Epithelial cell of esophagus (primary cell): ENCODE measurements at regions not wholly inside any gene's neighbourhood (a gene's known extent, or its start where the extent isn't known, plus 50 kb on each side); places are given as distances from the start of the nearest gene placed in this dataset.
"Not testable (repeated sequence)": the region's sequence is repeated elsewhere in the genome, so short reads cannot be mapped to it uniquely, and the experiment has no call there.

Experiments used
- DNase-seq: peaks from one replicate; pipeline ENCODE4 v3.0.0; 2010; ENCODE audit warnings: low read depth
- H3K4me3 ChIP-seq: 2 replicates; pipeline ENCODE4 v1.5.1; 2011; ENCODE audit warnings: mild to moderate bottlenecking, low read length, control low read depth
- TF ChIP-seq, protein P1 (sequence below): IDR thresholded peaks from 2 replicates; pipeline ENCODE4 v1.5.1; 2011; ENCODE audit warnings: low read depth, mild to moderate bottlenecking, low read length, control low read depth, inconsistent platforms; ENCODE audit not compliant: insufficient read depth; ENCODE audit errors: missing control alignments

DNA sequence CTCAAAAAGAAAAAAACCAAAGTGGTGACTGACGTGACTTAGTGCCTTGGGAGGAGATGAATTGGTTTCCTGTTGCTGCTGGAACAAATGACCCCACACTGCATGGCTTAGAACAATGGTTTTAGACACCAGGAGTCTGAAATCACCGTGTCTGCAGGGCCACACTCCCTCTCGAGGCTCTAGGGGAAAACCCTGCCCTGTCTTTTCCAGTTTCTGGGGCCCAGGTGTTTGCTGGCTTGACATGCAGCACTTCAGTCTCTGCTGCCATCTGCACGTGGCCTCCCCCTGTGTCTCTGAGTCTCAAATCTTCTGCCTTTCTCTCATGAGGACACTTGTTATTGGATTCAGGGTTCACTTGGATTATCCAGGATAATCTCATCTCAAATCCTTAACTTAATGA lies 323.8 kb upstream of the TNRC6C start:
- no peak overlapping the region for H3K4me3 ChIP-seq
- TF ChIP-seq, protein P1, sequence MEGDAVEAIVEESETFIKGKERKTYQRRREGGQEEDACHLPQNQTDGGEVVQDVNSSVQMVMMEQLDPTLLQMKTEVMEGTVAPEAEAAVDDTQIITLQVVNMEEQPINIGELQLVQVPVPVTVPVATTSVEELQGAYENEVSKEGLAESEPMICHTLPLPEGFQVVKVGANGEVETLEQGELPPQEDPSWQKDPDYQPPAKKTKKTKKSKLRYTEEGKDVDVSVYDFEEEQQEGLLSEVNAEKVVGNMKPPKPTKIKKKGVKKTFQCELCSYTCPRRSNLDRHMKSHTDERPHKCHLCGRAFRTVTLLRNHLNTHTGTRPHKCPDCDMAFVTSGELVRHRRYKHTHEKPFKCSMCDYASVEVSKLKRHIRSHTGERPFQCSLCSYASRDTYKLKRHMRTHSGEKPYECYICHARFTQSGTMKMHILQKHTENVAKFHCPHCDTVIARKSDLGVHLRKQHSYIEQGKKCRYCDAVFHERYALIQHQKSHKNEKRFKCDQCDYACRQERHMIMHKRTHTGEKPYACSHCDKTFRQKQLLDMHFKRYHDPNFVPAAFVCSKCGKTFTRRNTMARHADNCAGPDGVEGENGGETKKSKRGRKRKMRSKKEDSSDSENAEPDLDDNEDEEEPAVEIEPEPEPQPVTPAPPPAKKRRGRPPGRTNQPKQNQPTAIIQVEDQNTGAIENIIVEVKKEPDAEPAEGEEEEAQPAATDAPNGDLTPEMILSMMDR, result no peak
- no peak for DNase-seq

GRCh38 chr17:77635176-77635575 lies 323.3 kb upstream of the TNRC6C start:
- TF ChIP-seq, protein P1, result no peak
- no peak for DNase-seq
- no peak overlapping the region for H3K4me3 ChIP-seq

- DNase-seq, H3K4me3 ChIP-seq: not testable (repeated sequence)
Observed at GRCh38 chr17:77635785-77636184, 322.7 kb upstream of the TNRC6C start.

- no peak overlapping the region for H3K4me3 ChIP-seq
Observed at GRCh38 chr17:77636835-77637817, 321.4 kb upstream of the TNRC6C start.

DNA sequence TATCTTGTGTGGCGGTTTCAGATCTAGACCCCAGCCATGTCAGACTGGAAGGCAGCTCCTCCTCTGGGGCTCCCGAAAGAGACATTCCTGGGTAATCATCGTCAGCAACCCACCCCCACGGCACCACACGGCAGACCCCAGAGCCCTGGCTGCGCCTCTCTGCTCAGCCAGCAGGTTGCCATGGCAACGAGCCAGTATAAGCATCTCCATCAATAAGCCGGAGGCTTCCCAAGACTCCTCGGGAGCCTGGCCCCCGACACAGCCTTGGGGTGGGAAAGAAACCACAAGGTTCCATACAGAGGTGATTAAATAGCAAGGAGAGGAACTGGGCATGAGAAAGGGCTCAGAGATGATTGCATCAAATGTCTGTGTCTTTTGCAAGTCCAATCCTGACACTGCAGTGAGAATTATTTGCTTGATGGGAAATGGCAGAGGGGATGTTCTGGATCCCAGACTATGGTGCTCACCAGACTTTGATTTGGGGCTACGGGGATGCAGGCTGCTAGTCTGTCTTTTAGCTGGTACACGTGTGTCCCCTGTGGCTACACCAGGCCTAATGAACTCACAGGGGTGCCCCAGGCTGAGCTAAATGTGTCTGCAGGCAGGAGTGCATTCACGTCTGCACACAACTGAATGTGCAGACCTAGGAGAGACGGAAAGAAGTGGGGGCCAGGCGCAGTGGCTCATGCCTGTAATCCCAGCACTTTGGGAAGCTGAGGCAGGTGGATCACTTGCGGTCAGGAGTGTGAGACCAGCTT lies 320.5 kb upstream of the TNRC6C start:
- TF ChIP-seq, protein P1, result no peak
- peak; percentile 5 for DNase-seq
- H3K4me3 ChIP-seq, result no peak overlapping the region

More at GRCh38 chr17:77636835-77637817, 321.4 kb upstream of the TNRC6C start:
- TF ChIP-seq, protein P1, result no peak
- peak; percentile 25 for DNase-seq

- DNase-seq, result no peak
- TF ChIP-seq, protein P1, result no peak
Observed at GRCh38 chr17:77640252-77640651, 318.3 kb upstream of the TNRC6C start.

DNA sequence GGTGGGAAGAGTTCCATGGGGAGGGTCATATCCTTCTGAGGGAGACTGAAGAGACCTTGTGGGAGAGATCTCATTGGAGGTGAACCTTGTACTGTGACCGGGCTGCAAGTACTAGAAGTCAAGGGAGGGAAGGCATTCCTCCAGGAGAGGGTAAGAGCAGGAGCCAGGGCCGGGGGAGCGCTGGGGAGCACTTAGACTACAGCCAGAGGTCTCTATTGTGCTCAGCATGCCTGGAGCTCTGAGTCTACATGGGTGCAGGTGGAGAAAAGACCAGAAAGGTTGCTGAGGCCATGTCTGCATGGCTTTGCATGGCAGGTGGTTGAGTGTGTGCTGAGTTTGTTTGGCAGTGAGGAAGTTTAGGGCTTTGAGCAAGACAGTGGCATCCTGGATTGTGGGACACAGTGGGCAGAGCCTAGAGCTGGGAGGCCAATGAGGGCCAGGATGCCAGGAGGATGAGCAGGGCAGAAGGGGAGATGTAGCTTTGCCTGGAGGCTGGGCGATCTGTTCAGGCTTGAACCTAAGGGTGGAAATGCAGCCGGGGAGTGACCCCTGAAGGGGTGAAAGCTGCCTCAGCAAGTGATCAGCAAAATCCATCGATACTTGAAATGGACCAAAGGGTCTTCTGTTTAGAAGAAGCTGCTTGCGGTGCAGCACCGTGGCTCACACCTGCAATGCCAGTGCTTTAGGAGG lies 317.4 kb upstream of the TNRC6C start:
- TF ChIP-seq, protein P1, result no peak
- no peak for DNase-seq
- H3K4me3 ChIP-seq, result no peak overlapping the region

More at GRCh38 chr17:77640252-77640651, 318.3 kb upstream of the TNRC6C start:
- H3K4me3 ChIP-seq, result no peak overlapping the region
